ENCODE measurements at regions not wholly inside any gene's neighbourhood (a gene's known extent, or its start where the extent isn't known, plus 50 kb on each side); places are given as distances from the start of the nearest gene placed in this dataset.
"Not testable (repeated sequence)": the region's sequence is repeated elsewhere in the genome, so short reads cannot be mapped to it uniquely, and the experiment has no call there.

- DNase-seq (ENCODE audit: low read depth, low spot score) = no peak
- no peak overlapping the region for H3K27ac ChIP-seq
Measured at GRCh38 chr15:23750179-23750578, 63.1 kb upstream of the NDN start.

GRCh38 chr15:23750776-23751175, 63.7 kb upstream of the NDN start:
- H3K27ac ChIP-seq = no peak overlapping the region
- DNase-seq (ENCODE audit: low read depth, low spot score) = no peak

GRCh38 chr15:23753248-23753647, 66.1 kb upstream of the NDN start:
- no peak for DNase-seq (ENCODE audit: low read depth, low spot score)
- H3K27ac ChIP-seq = no peak overlapping the region

- no peak overlapping the region for H3K27ac ChIP-seq
- DNase-seq (ENCODE audit: low read depth, low spot score) = no peak
Measured at GRCh38 chr15:23758891-23759290, 71.8 kb upstream of the NDN start.

GRCh38 chr15:23760024-23760423, 72.9 kb upstream of the NDN start:
- DNase-seq (ENCODE audit: low read depth, low spot score) = no peak
- no peak overlapping the region for H3K27ac ChIP-seq

- no peak overlapping the region for H3K27ac ChIP-seq
- no peak for DNase-seq (ENCODE audit: low read depth, low spot score)
Measured at GRCh38 chr15:23761386-23761785, 74.3 kb upstream of the NDN start.

- no peak overlapping the region for H3K27ac ChIP-seq
- no peak for DNase-seq (ENCODE audit: low read depth, low spot score)
Measured at GRCh38 chr15:23762026-23762425, 74.9 kb upstream of the NDN start.

GRCh38 chr15:23763021-23763420, 75.9 kb upstream of the NDN start:
- no peak for DNase-seq (ENCODE audit: low read depth, low spot score)
- H3K27ac ChIP-seq = no peak overlapping the region

- H3K27ac ChIP-seq = no peak overlapping the region
- DNase-seq (ENCODE audit: low read depth, low spot score) = no peak
Measured at GRCh38 chr15:23764306-23764705, 77.2 kb upstream of the NDN start.

GRCh38 chr15:23764716-23765115, 77.6 kb upstream of the NDN start:
- no peak for DNase-seq (ENCODE audit: low read depth, low spot score)
- H3K27ac ChIP-seq = no peak overlapping the region

GRCh38 chr15:23766779-23767178, 79.7 kb upstream of the NDN start:
- not testable (repeated sequence) for DNase-seq (ENCODE audit: low read depth, low spot score); H3K27ac ChIP-seq

GRCh38 chr15:23773093-23773492, 86.0 kb upstream of the NDN start:
- no peak overlapping the region for H3K27ac ChIP-seq
- no peak for DNase-seq (ENCODE audit: low read depth, low spot score)

- no peak overlapping the region for H3K27ac ChIP-seq
- no peak for DNase-seq (ENCODE audit: low read depth, low spot score)
Measured at GRCh38 chr15:23787346-23788105, 100.4 kb upstream of the NDN start.

GRCh38 chr15:23793191-23793680, 106.1 kb upstream of the NDN start:
- H3K27ac ChIP-seq = no peak overlapping the region
- DNase-seq (ENCODE audit: low read depth, low spot score) = no peak

- no peak for DNase-seq (ENCODE audit: low read depth, low spot score)
- H3K27ac ChIP-seq = no peak overlapping the region
Measured at GRCh38 chr15:23797747-23798446, 110.8 kb upstream of the NDN start.

- DNase-seq (ENCODE audit: low read depth, low spot score) = no peak
- no peak overlapping the region for H3K27ac ChIP-seq
Measured at GRCh38 chr15:23801881-23802280, 114.8 kb upstream of the NDN start.

- DNase-seq (ENCODE audit: low read depth, low spot score); H3K27ac ChIP-seq: not testable (repeated sequence)
Measured at GRCh38 chr15:23802896-23803435, 115.9 kb upstream of the NDN start.

GRCh38 chr15:23806980-23807379, 119.9 kb upstream of the NDN start:
- DNase-seq (ENCODE audit: low read depth, low spot score) = no peak

GRCh38 chr15:23823508-23823907, 136.4 kb upstream of the NDN start:
- DNase-seq (ENCODE audit: low read depth, low spot score) = no peak
- H3K27ac ChIP-seq = no peak overlapping the region

More at GRCh38 chr15:23806980-23807379, 119.9 kb upstream of the NDN start:
- no peak overlapping the region for H3K27ac ChIP-seq

- no peak for DNase-seq (ENCODE audit: low read depth, low spot score)
- H3K27ac ChIP-seq = no peak overlapping the region
Measured at GRCh38 chr15:23828786-23829185, 141.7 kb upstream of the NDN start.

GRCh38 chr15:23835953-23836352, 148.8 kb upstream of the NDN start:
- DNase-seq (ENCODE audit: low read depth, low spot score) = no peak
- no peak overlapping the region for H3K27ac ChIP-seq

All from epithelial cell of prostate (primary cell).